MM.1S (cell line): ENCODE measurements at regions not wholly inside any gene's neighbourhood (a gene's known extent, or its start where the extent isn't known, plus 50 kb on each side); places are given as distances from the start of the nearest gene placed in this dataset.

ENCODE experiments used
- DNase-seq: peaks from one replicate; pipeline ENCODE4 v3.0.0-alpha.2; 2015
- H2AFZ ChIP-seq: fragments of 300-600 bp; sonication (generic); 2 replicates; pipeline ENCODE4 v1.6.0; 2016; ENCODE audit warnings: antibody characterized with exemption, low read length
- H3F3A ChIP-seq: fragments of 300-600 bp; sonication (generic); 2 replicates; pipeline ENCODE4 v1.6.1; 2016; ENCODE audit warnings: mild to moderate bottlenecking, antibody characterized with exemption, low read length, moderate library complexity, mixed read lengths; ENCODE audit not compliant: insufficient read depth
- H3K27ac ChIP-seq: fragments of 300-600 bp; sonication (generic); 2 replicates; pipeline ENCODE4 v1.5.1; 2016; ENCODE audit warnings: mild to moderate bottlenecking, low read length
- H3K27me3 ChIP-seq: fragments of 300-600 bp; sonication (generic); replicated peaks from 2 replicates; pipeline ENCODE4 v1.6.0; 2016; ENCODE audit warnings: low read length; ENCODE audit not compliant: insufficient read depth
- H3K36me3 ChIP-seq: fragments of 300-600 bp; sonication (generic); replicated peaks from 2 replicates; pipeline ENCODE4 v1.6.1; 2016; ENCODE audit warnings: mild to moderate bottlenecking, low read length, mixed read lengths; ENCODE audit not compliant: insufficient read depth
- H3K4me1 ChIP-seq: fragments of 300-600 bp; sonication (generic); 2 replicates; pipeline ENCODE4 v1.6.1; 2016; ENCODE audit warnings: low read length, mixed read lengths
- H3K4me2 ChIP-seq: fragments of 300-600 bp; sonication (generic); 2 replicates; pipeline ENCODE4 v1.6.0; 2016; ENCODE audit warnings: low read depth, low read length
- H3K4me3 ChIP-seq: fragments of 300-600 bp; sonication (generic); 2 replicates; pipeline ENCODE4 v1.5.1; 2016; ENCODE audit warnings: low read length, mixed read lengths
- H3K79me2 ChIP-seq: fragments of 300-600 bp; sonication (generic); 2 replicates; pipeline ENCODE4 v1.6.1; 2016; ENCODE audit warnings: mixed run types, low read length, mixed read lengths
- H3K9ac ChIP-seq: fragments of 300-600 bp; sonication (generic); 2 replicates; pipeline ENCODE4 v1.6.1; 2016; ENCODE audit warnings: low read length, mixed read lengths
- H3K9me2 ChIP-seq: fragments of 300-600 bp; sonication (generic); replicated peaks from 2 replicates; pipeline ENCODE4 v1.6.1; 2016; ENCODE audit warnings: mild to moderate bottlenecking, low read length, mixed read lengths; ENCODE audit not compliant: insufficient read depth
- H3K9me3 ChIP-seq: fragments of 300-600 bp; sonication (generic); replicated peaks from 2 replicates; pipeline ENCODE4 v1.6.1; 2016; ENCODE audit warnings: mild to moderate bottlenecking, low read length, mixed read lengths; ENCODE audit not compliant: insufficient read depth
- H4K20me1 ChIP-seq: fragments of 300-600 bp; sonication (generic); 2 replicates; pipeline ENCODE4 v1.6.1; 2016; ENCODE audit warnings: mild to moderate bottlenecking, low read length, moderate library complexity, mixed read lengths; ENCODE audit not compliant: insufficient read depth
- CTCF ChIP-seq: fragments of 300-600 bp; sonication (generic); IDR thresholded peaks from 2 replicates; pipeline ENCODE4 v1.5.1; 2016; ENCODE audit warnings: antibody characterized with exemption, low read length, mixed read lengths
- EZH2 ChIP-seq: fragments of 300-600 bp; sonication (generic); optimal IDR thresholded peaks from 2 replicates; pipeline ENCODE3; 2017; ENCODE audit warnings: low read depth, mild to moderate bottlenecking, antibody characterized with exemption, low read length, mixed read lengths
- EZH2phosphoT487 ChIP-seq: fragments of 300-600 bp; sonication (generic); IDR thresholded peaks from 2 replicates; pipeline ENCODE4 v1.6.1; 2018; ENCODE audit warnings: antibody characterized with exemption, low read length

GRCh38 chr6:11854408-11855165 lies 76.0 kb upstream of the ADTRP start:
- DNase-seq: no peak
- Histone ChIP-seq H3K9me3 (no peaks in the 10 kb centered on the region), H3K27me3 (no peaks in the 10 kb centered on the region), H3K79me2 (no peaks in the 10 kb centered on the region), H3K9me2 (no peaks in the 10 kb centered on the region), H3K9ac (no peak overlapping the region), H3K27ac (no peak overlapping the region), H3K36me3 (no peaks in the 10 kb centered on the region), H3F3A (no peaks in the 10 kb centered on the region), H2AFZ (no peak overlapping the region), H3K4me3 (no peak overlapping the region), H3K4me2 (no peak overlapping the region), H3K4me1 (no peaks in the 10 kb centered on the region; the same call in 1 of the 2 replicates), H4K20me1 (no peaks in the 10 kb centered on the region)
- TF ChIP-seq CTCF (no peak), EZH2 (no peak), EZH2phosphoT487 (no peak)

GRCh38 chr6:11853678-11854407 lies 75.2 kb upstream of the ADTRP start:
- Histone ChIP-seq H3K9me3 (no peaks in the 10 kb centered on the region), H2AFZ (no peak overlapping the region), H3K4me1 (peaks cover 6% of the 10 kb centered on the region), H3K27ac (no peak overlapping the region), H3K9me2 (no peaks in the 10 kb centered on the region), H3K4me3 (no peak overlapping the region), H3K27me3 (no peaks in the 10 kb centered on the region), H3K9ac (no peak overlapping the region), H4K20me1 (no peaks in the 10 kb centered on the region), H3F3A (no peaks in the 10 kb centered on the region), H3K36me3 (no peaks in the 10 kb centered on the region), H3K4me2 (no peak overlapping the region), H3K79me2 (no peaks in the 10 kb centered on the region)
- DNase-seq: no peak
- TF ChIP-seq EZH2: no peak
- no peak for TF ChIP-seq EZH2phosphoT487
- no peak for TF ChIP-seq CTCF

- no peaks in the 10 kb centered on the region for H4K20me1 ChIP-seq
- H3K27ac ChIP-seq: no peak overlapping the region
- no peaks in the 10 kb centered on the region for H3K27me3 ChIP-seq
- H2AFZ ChIP-seq: no peak overlapping the region
- H3K4me1 ChIP-seq: peaks cover 22% of the 10 kb centered on the region
- TF ChIP-seq CTCF (no peak), EZH2 (no peak), EZH2phosphoT487 (no peak)
- H3F3A ChIP-seq: no peaks in the 10 kb centered on the region; the same call in 1 of the 2 replicates
- H3K9me3 ChIP-seq: no peaks in the 10 kb centered on the region
- no peak overlapping the region for H3K4me3 ChIP-seq
- no peaks in the 10 kb centered on the region for H3K36me3 ChIP-seq
- H3K9me2 ChIP-seq: no peaks in the 10 kb centered on the region
- DNase-seq: no peak
- H3K9ac ChIP-seq: no peak overlapping the region
- H3K4me2 ChIP-seq: no peak overlapping the region
- no peaks in the 10 kb centered on the region for H3K79me2 ChIP-seq
Measured at GRCh38 chr6:11852061-11852651, 73.6 kb upstream of the ADTRP start.
